KBM-7 (cell line): ENCODE measurements at regions not wholly inside any gene's neighbourhood (a gene's known extent, or its start where the extent isn't known, plus 50 kb on each side); places are given as distances from the start of the nearest gene placed in this dataset.

Experiments used
- DNase-seq: peaks from one replicate; pipeline ENCODE4 v3.0.0-alpha.2; 2015
- in situ Hi-C: fragments of 300-500 bp; cut with MboI; formaldehyde crosslinking; loops from 2 replicates; pipeline ENCODE4 v1.14.3; 2020; ENCODE audit warnings: low sequenced_read_pairs, low pct_unique_long_range_greater_than_20kb, mixed read lengths

GRCh38 chr4:184939978-184940377 is 78.3 kb upstream of the HELT start:
- DNase-seq, result no peak
- in situ Hi-C loops, result no loop called here

DNA sequence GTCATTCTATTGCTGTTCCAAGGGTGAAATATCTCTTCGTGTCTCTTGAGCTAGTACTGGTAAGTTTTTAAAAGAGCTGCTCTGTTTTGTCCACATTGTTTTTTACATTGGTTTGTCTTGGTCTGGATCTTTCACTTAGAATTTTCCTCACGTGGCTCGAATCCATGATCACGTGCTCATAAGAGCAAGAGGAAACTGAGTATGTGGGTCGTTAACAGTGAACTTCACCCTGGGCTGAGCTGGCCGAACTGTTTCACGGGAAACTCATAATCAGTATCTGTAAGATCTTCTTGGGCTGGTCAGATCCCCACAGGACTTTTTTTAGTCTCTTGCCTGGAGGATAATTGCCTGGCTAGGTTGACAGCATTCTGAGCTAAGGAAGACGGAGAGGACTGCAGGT is 77.8 kb upstream of the HELT start:
- in situ Hi-C loops, result no loop called here
- no peak for DNase-seq

GRCh38 chr4:184941671-184942418 is 76.4 kb upstream of the HELT start:
- in situ Hi-C loops, result no loop called here
- no peak for DNase-seq

GRCh38 chr4:184942444-184943425 is 75.6 kb upstream of the HELT start:
- in situ Hi-C loops, result no loop called here
- DNase-seq, result no peak

DNA sequence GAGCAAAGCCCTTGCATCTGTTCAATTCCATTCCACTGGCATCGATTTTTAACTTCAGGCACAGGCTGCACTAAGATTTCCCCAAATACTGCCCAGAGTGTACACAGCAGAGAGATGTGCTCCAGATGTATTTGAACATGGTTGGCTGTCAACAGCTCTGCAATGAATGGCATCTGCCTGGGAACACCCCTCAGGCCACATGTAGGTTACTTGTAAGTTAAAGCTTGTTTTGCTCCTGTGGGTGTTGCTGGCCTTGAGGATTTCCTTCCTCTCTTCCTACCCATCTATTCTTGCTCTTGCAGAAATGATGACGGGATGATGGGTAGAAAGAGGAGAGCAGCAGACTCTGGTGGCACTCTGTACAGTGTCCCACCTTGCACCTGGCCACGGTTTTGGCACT is 69.3 kb upstream of the HELT start:
- no peak for DNase-seq
- in situ Hi-C loops, result no loop called here

DNA sequence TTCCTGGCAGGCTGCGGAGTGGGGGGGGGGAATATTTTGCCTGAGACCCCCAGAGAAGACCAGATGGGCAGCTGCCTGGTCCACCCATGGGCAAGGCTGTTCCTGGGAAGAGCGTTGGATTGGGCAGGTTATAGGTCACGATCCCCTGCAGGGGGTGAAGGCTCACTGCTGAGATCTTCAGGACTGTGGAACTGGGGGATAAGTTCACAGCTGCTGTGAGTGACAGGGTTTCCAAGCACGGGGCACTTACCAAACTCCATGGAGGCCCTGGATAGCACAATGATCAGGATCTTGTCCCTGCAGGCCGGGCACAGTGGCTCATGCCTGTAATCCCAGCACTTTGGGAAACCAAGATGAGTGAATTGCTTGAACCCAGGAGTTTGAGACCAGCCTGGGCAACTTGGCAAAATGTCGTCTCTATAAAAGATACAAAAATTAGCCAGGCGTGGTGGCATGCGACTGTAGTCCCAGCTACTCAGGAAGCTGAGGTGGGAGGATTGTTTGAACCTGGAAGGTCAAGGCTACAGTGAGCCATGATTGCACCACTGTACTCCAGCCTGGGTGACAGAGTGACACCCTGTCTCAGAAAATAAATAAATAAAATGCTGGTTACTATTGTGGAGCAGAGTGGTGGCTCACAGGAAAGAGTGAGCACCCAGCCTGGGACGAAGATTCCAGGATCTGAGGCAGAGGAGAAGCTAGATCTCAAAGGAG is 68.0 kb upstream of the HELT start:
- in situ Hi-C loops, result no loop called here

GRCh38 chr4:184950926-184951325 is 67.4 kb upstream of the HELT start:
- no peak for DNase-seq
- in situ Hi-C loops, result no loop called here

More for the DNA sequence above, 68.0 kb upstream of the HELT start:
- no peak for DNase-seq

DNA sequence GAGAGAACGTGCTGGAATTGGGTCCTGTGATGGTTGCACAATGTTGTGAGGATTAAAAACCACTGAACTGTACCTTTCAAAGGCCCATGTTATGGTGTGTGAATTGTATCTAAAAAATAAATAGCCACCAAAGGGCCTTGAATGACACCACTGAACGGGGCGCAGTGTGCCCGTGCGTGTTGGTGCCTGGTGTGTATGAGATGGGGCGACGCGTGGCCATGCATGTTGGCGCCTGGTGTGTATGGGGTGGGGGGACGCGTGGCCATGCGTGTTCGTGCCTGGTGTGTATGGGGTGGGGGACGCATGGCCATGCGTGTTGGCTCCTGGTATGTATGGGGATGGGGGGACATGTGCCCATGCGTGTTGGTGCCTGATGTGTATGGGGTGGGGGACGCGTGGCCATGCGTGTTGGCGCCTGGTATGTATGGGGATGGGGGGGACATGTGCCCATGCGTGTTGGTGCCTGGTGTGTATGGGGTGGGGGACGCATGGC is 66.6 kb upstream of the HELT start:
- no peak for DNase-seq
- in situ Hi-C loops, result no loop called here

- DNase-seq, result no peak
- in situ Hi-C loops, result no loop called here
Measured at GRCh38 chr4:184952522-184952921, 65.8 kb upstream of the HELT start.

- DNase-seq, result no peak
- in situ Hi-C loops, result no loop called here
Measured at GRCh38 chr4:184953421-184953945, 64.8 kb upstream of the HELT start.

DNA sequence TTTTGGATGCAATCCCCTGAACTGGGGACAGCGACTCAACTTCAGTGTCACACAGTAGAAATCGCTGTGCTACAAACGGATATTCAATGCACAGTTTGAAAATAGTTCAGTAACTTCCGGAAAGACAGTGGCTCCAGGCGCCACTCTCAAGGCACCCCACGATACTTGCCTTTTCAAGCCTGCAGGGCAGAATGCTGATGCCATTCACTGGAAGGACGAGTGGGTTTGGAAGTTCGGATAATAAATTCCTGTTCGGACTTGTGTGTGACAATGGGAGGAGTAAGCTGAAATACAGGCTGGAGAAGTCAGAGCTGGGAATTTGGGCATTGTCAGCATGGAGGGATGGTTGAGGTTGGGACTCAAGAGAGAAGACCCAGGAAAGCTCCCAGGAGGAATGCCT is 64.3 kb upstream of the HELT start:
- in situ Hi-C loops, result no loop called here
- DNase-seq, result no peak

- no peak for DNase-seq
- in situ Hi-C loops, result no loop called here
Measured at GRCh38 chr4:184954482-184954881, 63.8 kb upstream of the HELT start.

GRCh38 chr4:184955116-184955515 is 63.2 kb upstream of the HELT start:
- in situ Hi-C loops, result no loop called here
- DNase-seq, result no peak

DNA sequence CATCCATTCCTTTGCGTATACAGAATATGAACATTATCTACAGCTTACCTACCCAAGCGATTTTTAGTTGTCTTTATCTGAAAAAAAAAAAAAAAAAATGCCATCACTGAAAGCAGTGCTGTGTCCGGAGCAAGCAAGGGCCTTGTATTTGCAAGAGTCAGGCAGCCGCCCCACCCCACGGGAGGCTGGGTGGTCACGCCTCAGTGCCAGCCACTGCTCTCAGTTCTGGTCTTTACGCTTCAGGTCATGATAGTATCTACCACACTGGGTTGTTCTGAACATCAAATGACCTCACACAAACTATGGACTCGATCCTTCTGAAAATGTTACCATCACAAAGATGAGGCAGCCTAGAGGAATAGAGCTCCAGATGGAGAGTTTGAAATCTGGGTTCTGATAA is 62.7 kb upstream of the HELT start:
- no peak for DNase-seq
- in situ Hi-C loops, result no loop called here

DNA sequence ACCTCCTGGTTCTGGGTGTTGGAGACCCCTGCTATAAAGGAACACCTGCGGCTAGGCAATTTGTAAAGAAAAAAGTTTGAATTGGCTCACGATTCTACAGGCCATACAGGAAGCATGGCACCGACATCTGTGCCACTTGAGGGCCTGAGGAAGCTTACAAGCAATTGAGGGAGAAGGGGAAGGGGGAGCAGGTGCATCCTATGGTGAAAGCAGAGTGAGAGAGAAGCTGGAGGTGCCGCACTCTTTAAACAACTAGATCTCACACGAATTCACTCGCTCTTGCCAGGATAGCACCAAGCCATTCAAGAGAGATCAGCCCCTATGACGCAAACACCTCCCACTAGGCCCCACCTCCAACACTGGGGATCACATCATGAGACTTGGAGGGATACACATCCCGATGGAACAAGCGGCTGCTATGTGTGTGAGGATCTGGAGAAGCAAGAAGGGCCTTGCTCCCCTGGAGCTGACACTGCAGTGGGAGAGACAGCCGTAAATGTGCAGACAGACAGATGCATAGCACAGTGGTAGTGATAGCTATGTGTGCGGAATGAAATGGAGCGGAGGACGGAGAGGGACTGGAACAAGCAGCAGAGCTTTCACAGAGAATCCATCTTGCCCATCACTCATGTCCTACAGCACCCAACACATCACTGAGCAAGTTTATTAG is 60.7 kb upstream of the HELT start:
- in situ Hi-C loops, result no loop called here
- no peak for DNase-seq

GRCh38 chr4:184958127-184958922 is 60.0 kb upstream of the HELT start:
- in situ Hi-C loops, result no loop called here
- no peak for DNase-seq

DNA sequence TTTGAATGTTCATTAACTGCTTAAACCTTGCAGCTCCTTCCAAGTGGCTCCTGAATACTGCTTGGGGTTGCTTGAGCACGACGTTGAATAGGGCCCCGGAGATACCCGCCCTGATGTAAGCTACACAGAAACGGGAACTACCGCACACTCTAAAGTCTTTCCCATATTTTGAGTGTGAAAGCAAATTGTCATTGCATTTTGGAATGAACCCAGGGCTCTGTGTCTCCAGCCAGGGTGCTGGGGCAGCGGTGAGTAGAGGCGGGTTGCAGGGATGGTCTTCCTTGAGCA is 59.4 kb upstream of the HELT start:
- in situ Hi-C loops, result no loop called here
- no peak for DNase-seq

DNA sequence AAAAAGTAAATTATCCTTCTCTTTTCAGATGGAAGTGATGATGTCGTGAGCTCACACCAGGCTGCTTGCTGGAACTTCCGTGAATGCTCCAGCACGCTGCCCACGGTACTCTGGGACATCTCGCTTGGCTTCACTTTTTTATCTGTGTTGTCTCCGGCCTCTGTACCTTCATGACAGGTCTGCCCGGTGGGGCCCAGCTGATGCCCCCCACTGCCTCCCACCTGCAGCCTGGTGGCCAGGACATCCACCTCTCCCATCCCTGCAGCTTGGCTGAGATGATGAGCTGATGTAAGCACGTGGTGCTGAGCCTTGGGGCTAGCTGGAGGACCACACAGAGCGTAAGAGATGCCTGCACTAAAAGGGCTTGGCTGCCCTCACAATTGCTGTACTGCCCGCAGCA is 59.0 kb upstream of the HELT start:
- no peak for DNase-seq
- in situ Hi-C loops, result no loop called here
